H9 (cell line): ENCODE measurements at regions not wholly inside any gene's neighbourhood (a gene's known extent, or its start where the extent isn't known, plus 50 kb on each side); places are given as distances from the start of the nearest gene placed in this dataset.

Experiments used
- DNase-seq: peaks from one replicate; pipeline ENCODE4 v3.0.0-alpha.2; 2017
- H2AFZ ChIP-seq: one replicate; pipeline ENCODE4 v1.6.1; 2013; ENCODE audit warnings: mild to moderate bottlenecking, low read length, control low read depth, moderate library complexity
- H2AK5ac ChIP-seq: 2 replicates; pipeline ENCODE4 v1.6.1; 2013; ENCODE audit warnings: low read length, control low read depth, mixed read lengths; ENCODE audit not compliant: insufficient read length
- H2BK120ac ChIP-seq: one replicate; pipeline ENCODE4 v1.6.1; 2013; ENCODE audit warnings: low read depth, mild to moderate bottlenecking, low read length, control low read depth, inconsistent platforms; ENCODE audit not compliant: poor library complexity, severe bottlenecking
- H2BK12ac ChIP-seq: 2 replicates; pipeline ENCODE4 v1.6.1; 2013; ENCODE audit warnings: low read length, control low read depth, mixed read lengths, low read depth; ENCODE audit not compliant: insufficient read length
- H2BK15ac ChIP-seq: 2 replicates; pipeline ENCODE4 v1.6.1; 2013; ENCODE audit warnings: low read depth, low read length, control low read depth
- H2BK20ac ChIP-seq: one replicate; pipeline ENCODE4 v1.6.1; 2013; ENCODE audit warnings: low read depth, mild to moderate bottlenecking, low read length, control low read depth, inconsistent platforms; ENCODE audit not compliant: poor library complexity, severe bottlenecking
- H2BK5ac ChIP-seq: 2 replicates; pipeline ENCODE4 v1.6.1; 2013; ENCODE audit warnings: low read length, control low read depth, mixed read lengths; ENCODE audit not compliant: insufficient read length
- H3K14ac ChIP-seq: 2 replicates; pipeline ENCODE4 v1.6.1; 2013; ENCODE audit warnings: low read length, control low read depth; ENCODE audit not compliant: insufficient read depth
- H3K18ac ChIP-seq: 2 replicates; pipeline ENCODE4 v1.6.1; 2013; ENCODE audit warnings: low read depth, mild to moderate bottlenecking, mixed read lengths, low read length, control low read depth; ENCODE audit not compliant: insufficient read length
- H3K23ac ChIP-seq: 2 replicates; pipeline ENCODE4 v1.6.1; 2013; ENCODE audit warnings: low read length, control low read depth, mixed read lengths, low read depth; ENCODE audit not compliant: insufficient read length
- H3K23me2 ChIP-seq: 2 replicates; pipeline ENCODE4 v1.6.1; 2013; ENCODE audit warnings: low read depth, mild to moderate bottlenecking, mixed read lengths, low read length, control low read depth; ENCODE audit not compliant: insufficient read length, poor library complexity, severe bottlenecking
- H3K27ac ChIP-seq: 2 replicates; pipeline ENCODE4 v1.5.1; 2013; ENCODE audit warnings: low read length, control low read depth, mixed read lengths, low read depth; ENCODE audit not compliant: insufficient read length
- H3K27me3 ChIP-seq: 2 replicates; pipeline ENCODE4 v1.6.1; 2013; ENCODE audit warnings: low read length, control low read depth, inconsistent platforms; ENCODE audit not compliant: insufficient read depth
- H3K4ac ChIP-seq: 2 replicates; pipeline ENCODE4 v1.6.1; 2013; ENCODE audit warnings: low read depth, mild to moderate bottlenecking, control low read depth, inconsistent platforms, low read length, moderate library complexity
- H3K4me1 ChIP-seq: 2 replicates; pipeline ENCODE4 v1.6.1; 2013; ENCODE audit warnings: low read length, control low read depth, inconsistent platforms; ENCODE audit not compliant: insufficient read depth
- H3K4me2 ChIP-seq: 2 replicates; pipeline ENCODE4 v1.6.1; 2013; ENCODE audit warnings: low read length, control low read depth, mixed read lengths; ENCODE audit not compliant: insufficient read length, insufficient read depth
- H3K56ac ChIP-seq: 2 replicates; pipeline ENCODE4 v1.6.1; 2013; ENCODE audit warnings: low read depth, mild to moderate bottlenecking, mixed read lengths, low read length, control low read depth; ENCODE audit not compliant: insufficient read length
- H3K79me1 ChIP-seq: 2 replicates; pipeline ENCODE4 v1.6.1; 2013; ENCODE audit warnings: low read depth, mild to moderate bottlenecking, moderate library complexity, low read length, control low read depth, inconsistent platforms; ENCODE audit not compliant: insufficient read depth, poor library complexity, severe bottlenecking
- H3K79me2 ChIP-seq: 2 replicates; pipeline ENCODE4 v1.6.1; 2013; ENCODE audit warnings: low read length, control low read depth, inconsistent platforms; ENCODE audit not compliant: insufficient read depth
- H3K9ac ChIP-seq: 2 replicates; pipeline ENCODE4 v1.6.1; 2013; ENCODE audit warnings: low read length, control low read depth, mixed read lengths; ENCODE audit not compliant: insufficient read length; ENCODE audit errors: extremely low read depth
- H3K9me3 ChIP-seq: one replicate; pipeline ENCODE4 v1.6.1; 2013; ENCODE audit warnings: low read depth, low read length, inconsistent platforms; ENCODE audit not compliant: control insufficient read depth
- H3T11ph ChIP-seq: one replicate; pipeline ENCODE4 v1.6.1; 2013; ENCODE audit warnings: mild to moderate bottlenecking, low read length, control low read depth, inconsistent platforms
- H4K20me1 ChIP-seq: one replicate; pipeline ENCODE4 v1.6.1; 2013; ENCODE audit not compliant: control insufficient read depth, insufficient read length, insufficient read depth
- H4K5ac ChIP-seq: 2 replicates; pipeline ENCODE4 v1.6.1; 2013; ENCODE audit warnings: low read depth, mild to moderate bottlenecking, mixed read lengths, low read length, control low read depth; ENCODE audit not compliant: insufficient read length
- H4K8ac ChIP-seq: replicated peaks from 2 replicates; pipeline ENCODE4 v1.6.1; 2013; ENCODE audit warnings: low read length, control low read depth, mixed read lengths, low read depth; ENCODE audit not compliant: insufficient read length
- H4K91ac ChIP-seq: 2 replicates; pipeline ENCODE4 v1.6.1; 2013; ENCODE audit warnings: low read depth, mild to moderate bottlenecking, moderate library complexity, mixed read lengths, low read length, control low read depth; ENCODE audit not compliant: insufficient read length
- H3K27ac Mint-ChIP-seq, 3 experiments: 2 replicates in 2 of 3; 3 replicates in 1 of 3; pipeline ENCODE4 v1.8.0; 2020 to 2021; ENCODE audit warnings: mixed read lengths in 3 of 3, mild to moderate bottlenecking in 1 of 3, moderate library complexity in 1 of 3
- H3K27me3 Mint-ChIP-seq: 2 replicates; pipeline ENCODE4 v1.8.0; 2021; ENCODE audit warnings: low read depth, mild to moderate bottlenecking, moderate library complexity, mixed read lengths
- H3K36me3 Mint-ChIP-seq, 3 experiments: 2 replicates in 2 of 3; 3 replicates in 1 of 3; pipeline ENCODE4 v1.8.0; 2020 to 2021; ENCODE audit warnings: low read depth in 3 of 3, mixed read lengths in 3 of 3; ENCODE audit not compliant: insufficient read depth in 1 of 3
- H3K4me1 Mint-ChIP-seq, 2 experiments: 2 replicates each; pipeline ENCODE4 v1.8.0; 2020; ENCODE audit warnings: mixed read lengths in 2 of 2
- H3K4me3 Mint-ChIP-seq, 2 experiments: 2 replicates in 1 of 2; 3 replicates in 1 of 2; pipeline ENCODE4 v1.8.0; 2020 to 2021; ENCODE audit warnings: mild to moderate bottlenecking in 2 of 2, mixed read lengths in 2 of 2, moderate library complexity in 1 of 2
- H3K9me3 Mint-ChIP-seq, 2 experiments: 2 replicates in 1 of 2; 3 replicates in 1 of 2; pipeline ENCODE4 v1.8.0; 2020; ENCODE audit warnings: mild to moderate bottlenecking in 2 of 2, mixed read lengths in 2 of 2, moderate library complexity in 1 of 2
- TF ChIP-seq, protein P1 (sequence below): fragments of 200-600 bp; sonication (generic); conservative IDR thresholded peaks from 3 replicates; pipeline ENCODE4 v1.8.0; 2021; ENCODE audit warnings: antibody characterized with exemption, mild to moderate bottlenecking

DNA sequence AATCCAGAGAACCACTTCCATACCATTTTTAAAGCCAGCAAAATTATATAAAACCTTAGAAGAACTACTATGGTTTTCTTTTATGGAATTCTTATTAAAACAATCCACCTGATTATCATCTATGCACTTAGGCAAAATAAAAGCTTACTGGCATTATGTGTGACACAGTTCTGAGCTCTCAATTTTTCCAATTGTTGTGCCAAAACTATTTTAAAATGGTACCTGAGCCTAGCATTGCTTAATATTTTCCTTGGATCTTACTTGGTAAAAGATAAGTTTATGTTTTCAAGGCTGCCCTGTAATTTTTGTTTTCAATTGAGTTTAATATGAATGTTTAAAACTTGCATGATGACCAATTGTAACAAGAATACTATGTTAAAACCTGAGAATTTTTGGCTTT lies 201.3 kb downstream of the MAD2L1 start:
- Histone ChIP-seq H2BK15ac (no peak overlapping the region), H3K9ac (no peak overlapping the region), H3T11ph (no peak overlapping the region), H3K27ac (no peak overlapping the region), H2BK12ac (no peak overlapping the region), H3K23ac (no peak overlapping the region), H3K79me1 (no peaks in the 10 kb centered on the region), H4K91ac (no peak overlapping the region), H3K9me3 (no peaks in the 10 kb centered on the region), H3K79me2 (no peaks in the 10 kb centered on the region), H4K20me1 (no peaks in the 10 kb centered on the region), H2BK5ac (no peak overlapping the region), H2AK5ac (no peak overlapping the region), H3K27me3 (no peaks in the 10 kb centered on the region), H3K23me2 (no peaks in the 10 kb centered on the region), H3K56ac (no peak overlapping the region), H4K8ac (no peak overlapping the region), H4K5ac (no peak overlapping the region), H3K18ac (no peak overlapping the region), H3K4me1 (no peaks in the 10 kb centered on the region), H3K4ac (no peak overlapping the region), H3K4me2 (no peak overlapping the region), H2BK120ac (no peak overlapping the region), H2AFZ (no peak overlapping the region), H2BK20ac (no peak overlapping the region), H3K14ac (no peak overlapping the region)
- Mint-ChIP-seq H3K36me3 (no peaks in the 10 kb centered on the region), H3K9me3 (no peaks in the 10 kb centered on the region), H3K4me1 (no peaks in the 10 kb centered on the region), H3K27me3 (no peaks in the 10 kb centered on the region), H3K4me3 (no peak overlapping the region), H3K27ac (no peak overlapping the region)
- TF ChIP-seq, protein P1, sequence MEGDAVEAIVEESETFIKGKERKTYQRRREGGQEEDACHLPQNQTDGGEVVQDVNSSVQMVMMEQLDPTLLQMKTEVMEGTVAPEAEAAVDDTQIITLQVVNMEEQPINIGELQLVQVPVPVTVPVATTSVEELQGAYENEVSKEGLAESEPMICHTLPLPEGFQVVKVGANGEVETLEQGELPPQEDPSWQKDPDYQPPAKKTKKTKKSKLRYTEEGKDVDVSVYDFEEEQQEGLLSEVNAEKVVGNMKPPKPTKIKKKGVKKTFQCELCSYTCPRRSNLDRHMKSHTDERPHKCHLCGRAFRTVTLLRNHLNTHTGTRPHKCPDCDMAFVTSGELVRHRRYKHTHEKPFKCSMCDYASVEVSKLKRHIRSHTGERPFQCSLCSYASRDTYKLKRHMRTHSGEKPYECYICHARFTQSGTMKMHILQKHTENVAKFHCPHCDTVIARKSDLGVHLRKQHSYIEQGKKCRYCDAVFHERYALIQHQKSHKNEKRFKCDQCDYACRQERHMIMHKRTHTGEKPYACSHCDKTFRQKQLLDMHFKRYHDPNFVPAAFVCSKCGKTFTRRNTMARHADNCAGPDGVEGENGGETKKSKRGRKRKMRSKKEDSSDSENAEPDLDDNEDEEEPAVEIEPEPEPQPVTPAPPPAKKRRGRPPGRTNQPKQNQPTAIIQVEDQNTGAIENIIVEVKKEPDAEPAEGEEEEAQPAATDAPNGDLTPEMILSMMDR, result no peak
- no peak for DNase-seq
